ENCODE measurements at regions not wholly inside any gene's neighbourhood (a gene's known extent, or its start where the extent isn't known, plus 50 kb on each side); places are given as distances from the start of the nearest gene placed in this dataset.

- Histone ChIP-seq H3K4me3 (no peak overlapping the region), H3K4me1 (no peaks in the 10 kb centered on the region), H3K9me3 (no peaks in the 10 kb centered on the region), H3K36me3 (no peaks in the 10 kb centered on the region), H3K27ac (no peak overlapping the region), H3K27me3 (no peaks in the 10 kb centered on the region)
- no peak for DNase-seq
- 88 to 98% methylated on average over 1 of the region's 1 CpG for WGBS, 2 donors
- TF ChIP-seq CTCF (IDR thresholded peaks at IDR 0.05) (no peak), POLR2AphosphoS5 (IDR thresholded peaks at IDR 0.05) (no peak), POLR2A (IDR thresholded peaks at IDR 0.05) (no peak), EP300 (IDR thresholded peaks at IDR 0.05) (no peak)
- intact Hi-C loops (cut with DNase I), result no loop called here
Observed at GRCh38 chrX:42530027-42530426, 247.9 kb downstream of the PPP1R2C start.

GRCh38 chrX:42524379-42524778 lies 253.6 kb downstream of the PPP1R2C start:
- DNase-seq, result no peak
- Histone ChIP-seq H3K4me1 (no peaks in the 10 kb centered on the region), H3K27ac (no peak overlapping the region), H3K36me3 (no peaks in the 10 kb centered on the region), H3K9me3 (no peaks in the 10 kb centered on the region), H3K4me3 (no peak overlapping the region), H3K27me3 (no peaks in the 10 kb centered on the region)
- WGBS, 2 donors, result 93 to 94% methylated on average over 1 of the region's 1 CpG
- intact Hi-C loops (cut with DNase I), result no loop called here
- TF ChIP-seq CTCF (IDR thresholded peaks at IDR 0.05), result no peak
- no peak for TF ChIP-seq POLR2AphosphoS5 (IDR thresholded peaks at IDR 0.05)
- no peak for TF ChIP-seq POLR2A (IDR thresholded peaks at IDR 0.05)
- TF ChIP-seq EP300 (IDR thresholded peaks at IDR 0.05), result no peak

- 94 to 95% methylated on average over 1 of the region's 1 CpG for WGBS, 2 donors
- Histone ChIP-seq H3K27me3 (no peaks in the 10 kb centered on the region), H3K36me3 (no peaks in the 10 kb centered on the region), H3K4me1 (no peaks in the 10 kb centered on the region), H3K4me3 (no peak overlapping the region), H3K9me3 (no peaks in the 10 kb centered on the region), H3K27ac (no peak overlapping the region)
- DNase-seq, result no peak
- intact Hi-C loops (cut with DNase I), result no loop called here
- TF ChIP-seq POLR2AphosphoS5 (IDR thresholded peaks at IDR 0.05) (no peak), POLR2A (IDR thresholded peaks at IDR 0.05) (no peak), EP300 (IDR thresholded peaks at IDR 0.05) (no peak), CTCF (IDR thresholded peaks at IDR 0.05) (no peak)
Observed at GRCh38 chrX:42519666-42520231, 258.2 kb downstream of the PPP1R2C start.

GRCh38 chrX:42515939-42516338 lies 262.0 kb downstream of the PPP1R2C start:
- intact Hi-C loops (cut with DNase I), result no loop called here
- Histone ChIP-seq H3K27me3 (no peaks in the 10 kb centered on the region), H3K4me3 (no peak overlapping the region), H3K9me3 (no peaks in the 10 kb centered on the region), H3K4me1 (no peaks in the 10 kb centered on the region), H3K36me3 (no peaks in the 10 kb centered on the region), H3K27ac (no peak overlapping the region)
- DNase-seq, result no peak
- 93 to 94% methylated on average over 1 of the region's 1 CpG for WGBS, 2 donors
- no peak for TF ChIP-seq POLR2A (IDR thresholded peaks at IDR 0.05)

GRCh38 chrX:42505016-42505415 lies 272.9 kb downstream of the PPP1R2C start:
- H3K36me3 ChIP-seq, result no peaks in the 10 kb centered on the region
- WGBS, 2 donors, result 81 to 94% methylated on average over 7 of the region's 7 CpGs
- DNase-seq, result no peak
- no peaks in the 10 kb centered on the region for H3K9me3 ChIP-seq
- H3K27ac ChIP-seq, result no peak overlapping the region
- intact Hi-C loops (cut with DNase I), result no loop called here
- no peaks in the 10 kb centered on the region for H3K4me1 ChIP-seq
- H3K4me3 ChIP-seq, result no peak overlapping the region
- no peaks in the 10 kb centered on the region for H3K27me3 ChIP-seq
- no peak for TF ChIP-seq POLR2A (IDR thresholded peaks at IDR 0.05)
- no peak for TF ChIP-seq EP300 (IDR thresholded peaks at IDR 0.05)
- no peak for TF ChIP-seq CTCF (IDR thresholded peaks at IDR 0.05)
- TF ChIP-seq POLR2AphosphoS5 (IDR thresholded peaks at IDR 0.05), result no peak

All from sigmoid colon (tissue), 6 donors.